DOHH2 (cell line): ENCODE measurements at regions not wholly inside any gene's neighbourhood (a gene's known extent, or its start where the extent isn't known, plus 50 kb on each side); places are given as distances from the start of the nearest gene placed in this dataset.

Experiments
- H3F3A ChIP-seq: fragments of 200-600 bp; sonication (generic), shearing (Covaris generic); 2 replicates; pipeline ENCODE4 v1.6.0; 2016; ENCODE audit warnings: antibody characterized with exemption, mild to moderate bottlenecking; ENCODE audit not compliant: control insufficient read depth, insufficient read depth
- H3K27ac ChIP-seq: fragments of 200-600 bp; sonication (generic); 2 replicates; pipeline ENCODE4 v1.5.1; 2014; ENCODE audit warnings: low read depth, mild to moderate bottlenecking, low read length, moderate library complexity
- H3K27me3 ChIP-seq: fragments of 200-600 bp; sonication (generic); 2 replicates; pipeline ENCODE4 v1.6.1; 2014; ENCODE audit warnings: mild to moderate bottlenecking, low read length, mixed read lengths; ENCODE audit not compliant: control insufficient read depth
- H3K36me3 ChIP-seq: fragments of 200-600 bp; sonication (generic); 2 replicates; pipeline ENCODE4 v1.6.1; 2014; ENCODE audit warnings: mild to moderate bottlenecking, low read length, moderate library complexity, mixed read lengths; ENCODE audit not compliant: control insufficient read depth
- H3K4me1 ChIP-seq: fragments of 200-600 bp; sonication (generic); 2 replicates; pipeline ENCODE4 v1.6.1; 2014; ENCODE audit warnings: mild to moderate bottlenecking, low read length, mixed read lengths; ENCODE audit not compliant: control insufficient read depth
- H3K4me2 ChIP-seq: fragments of 200-600 bp; sonication (generic); 2 replicates; pipeline ENCODE4 v1.6.0; 2014; ENCODE audit warnings: mild to moderate bottlenecking, low read length, moderate library complexity
- H3K4me3 ChIP-seq: fragments of 200-600 bp; sonication (generic); 2 replicates; pipeline ENCODE4 v1.5.1; 2014; ENCODE audit warnings: mild to moderate bottlenecking, low read length, mixed read lengths
- H3K79me2 ChIP-seq: fragments of 200-600 bp; sonication (generic); 2 replicates; pipeline ENCODE4 v1.6.1; 2014; ENCODE audit warnings: mild to moderate bottlenecking, low read length, mixed read lengths; ENCODE audit not compliant: control insufficient read depth
- H3K9me2 ChIP-seq: fragments of 200-600 bp; sonication (generic); replicated peaks from 2 replicates; pipeline ENCODE4 v1.6.1; 2014; ENCODE audit warnings: mild to moderate bottlenecking, low read length, mixed read lengths; ENCODE audit not compliant: control insufficient read depth
- H3K9me3 ChIP-seq: fragments of 200-600 bp; sonication (generic); 2 replicates; pipeline ENCODE4 v1.6.1; 2014; ENCODE audit warnings: antibody characterized with exemption, low read length, mixed read lengths; ENCODE audit not compliant: control insufficient read depth, insufficient read depth
- H4K20me1 ChIP-seq: fragments of 200-600 bp; sonication (generic); 2 replicates; pipeline ENCODE4 v1.6.0; 2014; ENCODE audit warnings: low read depth, mild to moderate bottlenecking, antibody characterized with exemption, low read length, moderate library complexity; ENCODE audit not compliant: control insufficient read depth, insufficient read depth
- CTCF ChIP-seq: fragments of 200-600 bp; sonication (generic); IDR thresholded peaks from one replicate; pipeline ENCODE4 v1.5.1; 2014; ENCODE audit warnings: antibody characterized with exemption, mild to moderate bottlenecking, low read depth, low read length; ENCODE audit not compliant: poor library complexity, severe bottlenecking
- EZH2phosphoT487 ChIP-seq: fragments of 200-600 bp; sonication (generic); IDR thresholded peaks from 2 replicates; pipeline ENCODE4 v1.6.1; 2017; ENCODE audit warnings: borderline replicate concordance, mild to moderate bottlenecking, antibody characterized with exemption, low read length, moderate library complexity, mixed read lengths

- Histone ChIP-seq H3K9me2 (no peaks in the 10 kb centered on the region), H3K4me2 (no peak overlapping the region), H3K9me3 (no peaks in the 10 kb centered on the region), H3K36me3 (no peaks in the 10 kb centered on the region), H4K20me1 (no peaks in the 10 kb centered on the region), H3F3A (no peaks in the 10 kb centered on the region), H3K27me3 (no peaks in the 10 kb centered on the region), H3K79me2 (no peaks in the 10 kb centered on the region), H3K4me3 (no peak overlapping the region), H3K27ac (no peak overlapping the region), H3K4me1 (peaks cover 4% of the 10 kb centered on the region)
- no peak for TF ChIP-seq EZH2phosphoT487
- no peak for TF ChIP-seq CTCF
Measured at GRCh38 chr6:132041706-132042105, 90.5 kb upstream of the CCN2 start.

GRCh38 chr6:132028029-132028428, 76.9 kb upstream of the CCN2 start:
- H3K79me2 ChIP-seq = no peaks in the 10 kb centered on the region
- H3F3A ChIP-seq = no peaks in the 10 kb centered on the region
- H3K4me1 ChIP-seq = no peaks in the 10 kb centered on the region
- no peak overlapping the region for H3K4me3 ChIP-seq
- H3K9me2 ChIP-seq = no peaks in the 10 kb centered on the region
- H3K36me3 ChIP-seq = no peaks in the 10 kb centered on the region
- no peaks in the 10 kb centered on the region for H3K9me3 ChIP-seq
- no peak overlapping the region for H3K27ac ChIP-seq
- no peak for TF ChIP-seq CTCF
- no peak for TF ChIP-seq EZH2phosphoT487
- no peaks in the 10 kb centered on the region for H3K27me3 ChIP-seq
- no peaks in the 10 kb centered on the region for H4K20me1 ChIP-seq
- H3K4me2 ChIP-seq = no peak overlapping the region

GRCh38 chr6:132025468-132025867, 74.3 kb upstream of the CCN2 start:
- no peak overlapping the region for H3K27ac ChIP-seq
- no peaks in the 10 kb centered on the region for H3K9me3 ChIP-seq
- no peaks in the 10 kb centered on the region for H3K4me1 ChIP-seq
- TF ChIP-seq EZH2phosphoT487 (no peak), CTCF (no peak)
- H3F3A ChIP-seq = no peaks in the 10 kb centered on the region
- H3K36me3 ChIP-seq = no peaks in the 10 kb centered on the region
- H3K79me2 ChIP-seq = no peaks in the 10 kb centered on the region
- H3K4me3 ChIP-seq = no peak overlapping the region
- H3K4me2 ChIP-seq = no peak overlapping the region
- no peaks in the 10 kb centered on the region for H3K27me3 ChIP-seq
- no peaks in the 10 kb centered on the region for H4K20me1 ChIP-seq
- no peaks in the 10 kb centered on the region for H3K9me2 ChIP-seq

- no peaks in the 10 kb centered on the region for H4K20me1 ChIP-seq
- no peaks in the 10 kb centered on the region for H3K79me2 ChIP-seq
- H3K4me2 ChIP-seq = no peak overlapping the region
- H3K27me3 ChIP-seq = no peaks in the 10 kb centered on the region
- H3K4me3 ChIP-seq = no peak overlapping the region
- TF ChIP-seq CTCF (peak; percentile 16), EZH2phosphoT487 (no peak)
- no peaks in the 10 kb centered on the region for H3K9me3 ChIP-seq
- no peaks in the 10 kb centered on the region for H3F3A ChIP-seq
- H3K36me3 ChIP-seq = no peaks in the 10 kb centered on the region
- 0 out of 2 replicates have a peak, but pooled peaks cover 8% of the 10 kb centered on the region for H3K4me1 ChIP-seq
- no peaks in the 10 kb centered on the region for H3K9me2 ChIP-seq
- no peak overlapping the region for H3K27ac ChIP-seq
Measured at GRCh38 chr6:132023490-132023889, 72.3 kb upstream of the CCN2 start.
